GM23338 (cell line): ENCODE measurements at regions not wholly inside any gene's neighbourhood (a gene's known extent, or its start where the extent isn't known, plus 50 kb on each side); places are given as distances from the start of the nearest gene placed in this dataset.

Experiments used
- CREB1 ChIP-seq: fragments of 250-450 bp; sonication (Bioruptor Pico); IDR thresholded peaks from 2 replicates; pipeline ENCODE4 v1.5.0; 2020; ENCODE audit warnings: low read depth, mild to moderate bottlenecking, moderate library complexity
- EZH2 ChIP-seq: fragments of 200-600 bp; sonication (generic); IDR thresholded peaks from one replicate; pipeline ENCODE4 v1.8.0; 2017; ENCODE audit warnings: antibody characterized with exemption, mild to moderate bottlenecking, low read depth; ENCODE audit not compliant: unreplicated experiment
- EZH2phosphoT487 ChIP-seq: fragments of 200-600 bp; sonication (generic); IDR thresholded peaks from one replicate; pipeline ENCODE4 v1.8.1; 2018; ENCODE audit warnings: antibody characterized with exemption; ENCODE audit not compliant: unreplicated experiment
- JUNB ChIP-seq: IDR thresholded peaks from one replicate; pipeline ENCODE4 v1.6.1; 2016; ENCODE audit warnings: antibody characterized with exemption; ENCODE audit not compliant: unreplicated experiment
- NANOG ChIP-seq: IDR thresholded peaks from 2 replicates; pipeline ENCODE4 v1.6.1; 2016; ENCODE audit warnings: antibody characterized with exemption, borderline replicate concordance
- POLR2AphosphoS5 ChIP-seq: IDR thresholded peaks from 2 replicates; pipeline ENCODE4 v1.6.1; 2016; ENCODE audit warnings: antibody characterized with exemption, low read depth
- STAT1 ChIP-seq: IDR thresholded peaks from one replicate; pipeline ENCODE4 v1.6.1; 2016; ENCODE audit warnings: antibody characterized with exemption; ENCODE audit not compliant: unreplicated experiment
- ZNF114 ChIP-seq: fragments of 250-450 bp; sonication (Bioruptor Pico); IDR thresholded peaks from 2 replicates; pipeline ENCODE4 v1.5.0; 2020; ENCODE audit warnings: mild to moderate bottlenecking, moderate library complexity
- ZNF331 ChIP-seq: fragments of 250-450 bp; sonication (Bioruptor Pico); IDR thresholded peaks from 2 replicates; pipeline ENCODE4 v1.5.0; 2020; ENCODE audit warnings: low read depth, mild to moderate bottlenecking, moderate library complexity
- TF ChIP-seq, protein P1 (sequence below): IDR thresholded peaks from one replicate; pipeline ENCODE4 v1.6.1; 2018; ENCODE audit warnings: antibody characterized with exemption; ENCODE audit not compliant: unreplicated experiment
- TF ChIP-seq, protein P2 (sequence below), 2 experiments: fragments of 200-600 bp in 1 of 2; sonication (generic) in 1 of 2; conservative IDR thresholded peaks; 2 replicates each; pipeline versions ENCODE4 v1.5.1 to v1.6.1; 2016 to 2017; ENCODE audit warnings: antibody characterized with exemption in 2 of 2, low read depth in 2 of 2, mild to moderate bottlenecking in 2 of 2, moderate library complexity in 1 of 2
- TF ChIP-seq, protein P3 (sequence below): IDR thresholded peaks from 2 replicates; pipeline ENCODE4 v1.6.1; 2016; ENCODE audit warnings: antibody characterized with exemption
- TF ChIP-seq, protein P4 (sequence below): fragments of 250-450 bp; sonication (Bioruptor Pico); IDR thresholded peaks from 2 replicates; pipeline ENCODE4 v1.5.0; 2020; ENCODE audit warnings: mild to moderate bottlenecking, moderate library complexity

DNA sequence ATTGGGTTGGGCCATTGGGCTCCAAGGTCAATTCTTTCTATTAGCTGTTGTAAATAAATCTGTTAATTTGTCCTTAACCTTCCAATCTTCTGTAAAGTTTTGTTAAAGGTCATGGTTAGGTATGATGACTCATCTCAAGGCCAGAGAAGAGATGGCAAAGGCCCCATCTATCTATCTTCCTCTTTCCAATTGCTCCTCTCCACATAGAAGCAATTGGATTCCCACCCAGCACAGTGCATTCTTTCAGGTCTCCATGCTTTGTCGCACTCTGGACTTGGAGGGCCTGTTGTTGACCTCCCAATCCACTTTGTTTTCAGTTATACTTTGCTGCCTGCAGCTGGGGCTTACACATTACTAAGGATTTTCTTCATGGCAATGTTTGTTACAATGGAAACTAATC, 118.5 kb downstream of the MFAP3L start:
- TF ChIP-seq, protein P1, sequence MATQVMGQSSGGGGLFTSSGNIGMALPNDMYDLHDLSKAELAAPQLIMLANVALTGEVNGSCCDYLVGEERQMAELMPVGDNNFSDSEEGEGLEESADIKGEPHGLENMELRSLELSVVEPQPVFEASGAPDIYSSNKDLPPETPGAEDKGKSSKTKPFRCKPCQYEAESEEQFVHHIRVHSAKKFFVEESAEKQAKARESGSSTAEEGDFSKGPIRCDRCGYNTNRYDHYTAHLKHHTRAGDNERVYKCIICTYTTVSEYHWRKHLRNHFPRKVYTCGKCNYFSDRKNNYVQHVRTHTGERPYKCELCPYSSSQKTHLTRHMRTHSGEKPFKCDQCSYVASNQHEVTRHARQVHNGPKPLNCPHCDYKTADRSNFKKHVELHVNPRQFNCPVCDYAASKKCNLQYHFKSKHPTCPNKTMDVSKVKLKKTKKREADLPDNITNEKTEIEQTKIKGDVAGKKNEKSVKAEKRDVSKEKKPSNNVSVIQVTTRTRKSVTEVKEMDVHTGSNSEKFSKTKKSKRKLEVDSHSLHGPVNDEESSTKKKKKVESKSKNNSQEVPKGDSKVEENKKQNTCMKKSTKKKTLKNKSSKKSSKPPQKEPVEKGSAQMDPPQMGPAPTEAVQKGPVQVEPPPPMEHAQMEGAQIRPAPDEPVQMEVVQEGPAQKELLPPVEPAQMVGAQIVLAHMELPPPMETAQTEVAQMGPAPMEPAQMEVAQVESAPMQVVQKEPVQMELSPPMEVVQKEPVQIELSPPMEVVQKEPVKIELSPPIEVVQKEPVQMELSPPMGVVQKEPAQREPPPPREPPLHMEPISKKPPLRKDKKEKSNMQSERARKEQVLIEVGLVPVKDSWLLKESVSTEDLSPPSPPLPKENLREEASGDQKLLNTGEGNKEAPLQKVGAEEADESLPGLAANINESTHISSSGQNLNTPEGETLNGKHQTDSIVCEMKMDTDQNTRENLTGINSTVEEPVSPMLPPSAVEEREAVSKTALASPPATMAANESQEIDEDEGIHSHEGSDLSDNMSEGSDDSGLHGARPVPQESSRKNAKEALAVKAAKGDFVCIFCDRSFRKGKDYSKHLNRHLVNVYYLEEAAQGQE: no peak
- TF ChIP-seq, protein P2, sequence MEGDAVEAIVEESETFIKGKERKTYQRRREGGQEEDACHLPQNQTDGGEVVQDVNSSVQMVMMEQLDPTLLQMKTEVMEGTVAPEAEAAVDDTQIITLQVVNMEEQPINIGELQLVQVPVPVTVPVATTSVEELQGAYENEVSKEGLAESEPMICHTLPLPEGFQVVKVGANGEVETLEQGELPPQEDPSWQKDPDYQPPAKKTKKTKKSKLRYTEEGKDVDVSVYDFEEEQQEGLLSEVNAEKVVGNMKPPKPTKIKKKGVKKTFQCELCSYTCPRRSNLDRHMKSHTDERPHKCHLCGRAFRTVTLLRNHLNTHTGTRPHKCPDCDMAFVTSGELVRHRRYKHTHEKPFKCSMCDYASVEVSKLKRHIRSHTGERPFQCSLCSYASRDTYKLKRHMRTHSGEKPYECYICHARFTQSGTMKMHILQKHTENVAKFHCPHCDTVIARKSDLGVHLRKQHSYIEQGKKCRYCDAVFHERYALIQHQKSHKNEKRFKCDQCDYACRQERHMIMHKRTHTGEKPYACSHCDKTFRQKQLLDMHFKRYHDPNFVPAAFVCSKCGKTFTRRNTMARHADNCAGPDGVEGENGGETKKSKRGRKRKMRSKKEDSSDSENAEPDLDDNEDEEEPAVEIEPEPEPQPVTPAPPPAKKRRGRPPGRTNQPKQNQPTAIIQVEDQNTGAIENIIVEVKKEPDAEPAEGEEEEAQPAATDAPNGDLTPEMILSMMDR (conservative IDR thresholded peaks at IDR 0.05; ENCODE audit: low read depth in 2 of 2): no peak
- no peak for TF ChIP-seq POLR2AphosphoS5
- TF ChIP-seq EZH2phosphoT487: no peak
- no peak for TF ChIP-seq EZH2
- no peak for TF ChIP-seq CREB1 (CRISPR knock-in tag)
- TF ChIP-seq ZNF331 (CRISPR knock-in tag): no peak
- TF ChIP-seq STAT1: no peak
- no peak for TF ChIP-seq JUNB
- TF ChIP-seq, protein P3, sequence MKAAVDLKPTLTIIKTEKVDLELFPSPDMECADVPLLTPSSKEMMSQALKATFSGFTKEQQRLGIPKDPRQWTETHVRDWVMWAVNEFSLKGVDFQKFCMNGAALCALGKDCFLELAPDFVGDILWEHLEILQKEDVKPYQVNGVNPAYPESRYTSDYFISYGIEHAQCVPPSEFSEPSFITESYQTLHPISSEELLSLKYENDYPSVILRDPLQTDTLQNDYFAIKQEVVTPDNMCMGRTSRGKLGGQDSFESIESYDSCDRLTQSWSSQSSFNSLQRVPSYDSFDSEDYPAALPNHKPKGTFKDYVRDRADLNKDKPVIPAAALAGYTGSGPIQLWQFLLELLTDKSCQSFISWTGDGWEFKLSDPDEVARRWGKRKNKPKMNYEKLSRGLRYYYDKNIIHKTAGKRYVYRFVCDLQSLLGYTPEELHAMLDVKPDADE: no peak
- TF ChIP-seq NANOG: no peak
- TF ChIP-seq, protein P4, sequence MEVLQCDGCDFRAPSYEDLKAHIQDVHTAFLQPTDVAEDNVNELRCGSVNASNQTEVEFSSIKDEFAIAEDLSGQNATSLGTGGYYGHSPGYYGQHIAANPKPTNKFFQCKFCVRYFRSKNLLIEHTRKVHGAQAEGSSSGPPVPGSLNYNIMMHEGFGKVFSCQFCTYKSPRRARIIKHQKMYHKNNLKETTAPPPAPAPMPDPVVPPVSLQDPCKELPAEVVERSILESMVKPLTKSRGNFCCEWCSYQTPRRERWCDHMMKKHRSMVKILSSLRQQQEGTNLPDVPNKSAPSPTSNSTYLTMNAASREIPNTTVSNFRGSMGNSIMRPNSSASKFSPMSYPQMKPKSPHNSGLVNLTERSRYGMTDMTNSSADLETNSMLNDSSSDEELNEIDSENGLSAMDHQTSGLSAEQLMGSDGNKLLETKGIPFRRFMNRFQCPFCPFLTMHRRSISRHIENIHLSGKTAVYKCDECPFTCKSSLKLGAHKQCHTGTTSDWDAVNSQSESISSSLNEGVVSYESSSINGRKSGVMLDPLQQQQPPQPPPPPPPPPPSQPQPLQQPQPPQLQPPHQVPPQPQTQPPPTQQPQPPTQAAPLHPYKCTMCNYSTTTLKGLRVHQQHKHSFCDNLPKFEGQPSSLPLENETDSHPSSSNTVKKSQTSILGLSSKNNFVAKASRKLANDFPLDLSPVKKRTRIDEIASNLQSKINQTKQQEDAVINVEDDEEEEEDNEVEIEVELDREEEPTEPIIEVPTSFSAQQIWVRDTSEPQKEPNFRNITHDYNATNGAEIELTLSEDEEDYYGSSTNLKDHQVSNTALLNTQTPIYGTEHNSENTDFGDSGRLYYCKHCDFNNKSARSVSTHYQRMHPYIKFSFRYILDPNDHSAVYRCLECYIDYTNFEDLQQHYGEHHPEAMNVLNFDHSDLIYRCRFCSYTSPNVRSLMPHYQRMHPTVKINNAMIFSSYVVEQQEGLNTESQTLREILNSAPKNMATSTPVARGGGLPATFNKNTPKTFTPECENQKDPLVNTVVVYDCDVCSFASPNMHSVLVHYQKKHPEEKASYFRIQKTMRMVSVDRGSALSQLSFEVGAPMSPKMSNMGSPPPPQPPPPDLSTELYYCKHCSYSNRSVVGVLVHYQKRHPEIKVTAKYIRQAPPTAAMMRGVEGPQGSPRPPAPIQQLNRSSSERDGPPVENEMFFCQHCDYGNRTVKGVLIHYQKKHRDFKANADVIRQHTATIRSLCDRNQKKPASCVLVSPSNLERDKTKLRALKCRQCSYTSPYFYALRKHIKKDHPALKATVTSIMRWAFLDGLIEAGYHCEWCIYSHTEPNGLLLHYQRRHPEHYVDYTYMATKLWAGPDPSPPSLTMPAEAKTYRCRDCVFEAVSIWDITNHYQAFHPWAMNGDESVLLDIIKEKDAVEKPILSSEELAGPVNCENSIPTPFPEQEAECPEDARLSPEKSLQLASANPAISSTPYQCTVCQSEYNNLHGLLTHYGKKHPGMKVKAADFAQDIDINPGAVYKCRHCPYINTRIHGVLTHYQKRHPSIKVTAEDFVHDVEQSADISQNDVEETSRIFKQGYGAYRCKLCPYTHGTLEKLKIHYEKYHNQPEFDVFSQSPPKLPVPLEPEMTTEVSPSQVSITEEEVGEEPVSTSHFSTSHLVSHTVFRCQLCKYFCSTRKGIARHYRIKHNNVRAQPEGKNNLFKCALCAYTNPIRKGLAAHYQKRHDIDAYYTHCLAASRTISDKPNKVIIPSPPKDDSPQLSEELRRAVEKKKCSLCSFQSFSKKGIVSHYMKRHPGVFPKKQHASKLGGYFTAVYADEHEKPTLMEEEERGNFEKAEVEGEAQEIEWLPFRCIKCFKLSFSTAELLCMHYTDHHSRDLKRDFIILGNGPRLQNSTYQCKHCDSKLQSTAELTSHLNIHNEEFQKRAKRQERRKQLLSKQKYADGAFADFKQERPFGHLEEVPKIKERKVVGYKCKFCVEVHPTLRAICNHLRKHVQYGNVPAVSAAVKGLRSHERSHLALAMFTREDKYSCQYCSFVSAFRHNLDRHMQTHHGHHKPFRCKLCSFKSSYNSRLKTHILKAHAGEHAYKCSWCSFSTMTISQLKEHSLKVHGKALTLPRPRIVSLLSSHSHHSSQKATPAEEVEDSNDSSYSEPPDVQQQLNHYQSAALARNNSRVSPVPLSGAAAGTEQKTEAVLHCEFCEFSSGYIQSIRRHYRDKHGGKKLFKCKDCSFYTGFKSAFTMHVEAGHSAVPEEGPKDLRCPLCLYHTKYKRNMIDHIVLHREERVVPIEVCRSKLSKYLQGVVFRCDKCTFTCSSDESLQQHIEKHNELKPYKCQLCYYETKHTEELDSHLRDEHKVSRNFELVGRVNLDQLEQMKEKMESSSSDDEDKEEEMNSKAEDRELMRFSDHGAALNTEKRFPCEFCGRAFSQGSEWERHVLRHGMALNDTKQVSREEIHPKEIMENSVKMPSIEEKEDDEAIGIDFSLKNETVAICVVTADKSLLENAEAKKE (CRISPR knock-in tag): no peak
- TF ChIP-seq ZNF114 (CRISPR knock-in tag): no peak
